GM23338 (cell line): ENCODE measurements at regions not wholly inside any gene's neighbourhood (a gene's known extent, or its start where the extent isn't known, plus 50 kb on each side); places are given as distances from the start of the nearest gene placed in this dataset.

ENCODE experiments used
- CREB1 ChIP-seq: fragments of 250-450 bp; sonication (Bioruptor Pico); IDR thresholded peaks from 2 replicates; pipeline ENCODE4 v1.5.0; 2020; ENCODE audit warnings: low read depth, mild to moderate bottlenecking, moderate library complexity
- EZH2 ChIP-seq: fragments of 200-600 bp; sonication (generic); IDR thresholded peaks from one replicate; pipeline ENCODE4 v1.8.0; 2017; ENCODE audit warnings: antibody characterized with exemption, mild to moderate bottlenecking, low read depth; ENCODE audit not compliant: unreplicated experiment
- EZH2phosphoT487 ChIP-seq: fragments of 200-600 bp; sonication (generic); IDR thresholded peaks from one replicate; pipeline ENCODE4 v1.8.1; 2018; ENCODE audit warnings: antibody characterized with exemption; ENCODE audit not compliant: unreplicated experiment
- JUNB ChIP-seq: IDR thresholded peaks from one replicate; pipeline ENCODE4 v1.6.1; 2016; ENCODE audit warnings: antibody characterized with exemption; ENCODE audit not compliant: unreplicated experiment
- POLR2AphosphoS5 ChIP-seq: IDR thresholded peaks from 2 replicates; pipeline ENCODE4 v1.6.1; 2016; ENCODE audit warnings: antibody characterized with exemption, low read depth
- ZNF331 ChIP-seq: fragments of 250-450 bp; sonication (Bioruptor Pico); IDR thresholded peaks from 2 replicates; pipeline ENCODE4 v1.5.0; 2020; ENCODE audit warnings: low read depth, mild to moderate bottlenecking, moderate library complexity
- TF ChIP-seq, protein P1 (sequence below), 2 experiments: fragments of 200-600 bp in 1 of 2; sonication (generic) in 1 of 2; conservative IDR thresholded peaks; 2 replicates each; pipeline versions ENCODE4 v1.5.1 to v1.6.1; 2016 to 2017; ENCODE audit warnings: antibody characterized with exemption in 2 of 2, low read depth in 2 of 2, mild to moderate bottlenecking in 2 of 2, moderate library complexity in 1 of 2
- TF ChIP-seq, protein P2 (sequence below): IDR thresholded peaks from one replicate; pipeline ENCODE4 v1.6.1; 2018; ENCODE audit warnings: antibody characterized with exemption; ENCODE audit not compliant: unreplicated experiment

DNA sequence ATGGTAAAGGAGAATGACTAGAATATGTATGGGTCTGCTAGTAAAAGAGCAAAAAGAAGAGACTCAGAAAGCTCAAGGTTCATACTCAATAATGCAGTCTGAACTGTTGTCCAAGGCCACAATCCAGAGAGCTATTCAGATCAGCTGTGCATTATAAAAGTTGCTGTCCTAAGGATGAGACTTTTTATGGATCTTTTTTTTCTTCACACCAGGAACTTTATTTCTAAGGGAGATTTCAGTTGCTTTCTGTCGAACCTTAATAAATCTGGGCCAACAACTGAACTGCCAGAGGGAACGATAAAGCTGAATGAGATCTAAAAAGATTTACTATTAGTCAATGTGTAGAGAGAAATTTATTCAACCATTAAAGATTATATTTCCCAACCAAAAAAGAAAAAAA, 948.3 kb upstream of the NOVA1 start:
- TF ChIP-seq, protein P1, sequence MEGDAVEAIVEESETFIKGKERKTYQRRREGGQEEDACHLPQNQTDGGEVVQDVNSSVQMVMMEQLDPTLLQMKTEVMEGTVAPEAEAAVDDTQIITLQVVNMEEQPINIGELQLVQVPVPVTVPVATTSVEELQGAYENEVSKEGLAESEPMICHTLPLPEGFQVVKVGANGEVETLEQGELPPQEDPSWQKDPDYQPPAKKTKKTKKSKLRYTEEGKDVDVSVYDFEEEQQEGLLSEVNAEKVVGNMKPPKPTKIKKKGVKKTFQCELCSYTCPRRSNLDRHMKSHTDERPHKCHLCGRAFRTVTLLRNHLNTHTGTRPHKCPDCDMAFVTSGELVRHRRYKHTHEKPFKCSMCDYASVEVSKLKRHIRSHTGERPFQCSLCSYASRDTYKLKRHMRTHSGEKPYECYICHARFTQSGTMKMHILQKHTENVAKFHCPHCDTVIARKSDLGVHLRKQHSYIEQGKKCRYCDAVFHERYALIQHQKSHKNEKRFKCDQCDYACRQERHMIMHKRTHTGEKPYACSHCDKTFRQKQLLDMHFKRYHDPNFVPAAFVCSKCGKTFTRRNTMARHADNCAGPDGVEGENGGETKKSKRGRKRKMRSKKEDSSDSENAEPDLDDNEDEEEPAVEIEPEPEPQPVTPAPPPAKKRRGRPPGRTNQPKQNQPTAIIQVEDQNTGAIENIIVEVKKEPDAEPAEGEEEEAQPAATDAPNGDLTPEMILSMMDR (conservative IDR thresholded peaks at IDR 0.05; ENCODE audit: low read depth in 2 of 2): no peak
- TF ChIP-seq EZH2: no peak
- no peak for TF ChIP-seq EZH2phosphoT487
- no peak for TF ChIP-seq POLR2AphosphoS5
- no peak for TF ChIP-seq CREB1 (CRISPR knock-in tag)
- TF ChIP-seq, protein P2, sequence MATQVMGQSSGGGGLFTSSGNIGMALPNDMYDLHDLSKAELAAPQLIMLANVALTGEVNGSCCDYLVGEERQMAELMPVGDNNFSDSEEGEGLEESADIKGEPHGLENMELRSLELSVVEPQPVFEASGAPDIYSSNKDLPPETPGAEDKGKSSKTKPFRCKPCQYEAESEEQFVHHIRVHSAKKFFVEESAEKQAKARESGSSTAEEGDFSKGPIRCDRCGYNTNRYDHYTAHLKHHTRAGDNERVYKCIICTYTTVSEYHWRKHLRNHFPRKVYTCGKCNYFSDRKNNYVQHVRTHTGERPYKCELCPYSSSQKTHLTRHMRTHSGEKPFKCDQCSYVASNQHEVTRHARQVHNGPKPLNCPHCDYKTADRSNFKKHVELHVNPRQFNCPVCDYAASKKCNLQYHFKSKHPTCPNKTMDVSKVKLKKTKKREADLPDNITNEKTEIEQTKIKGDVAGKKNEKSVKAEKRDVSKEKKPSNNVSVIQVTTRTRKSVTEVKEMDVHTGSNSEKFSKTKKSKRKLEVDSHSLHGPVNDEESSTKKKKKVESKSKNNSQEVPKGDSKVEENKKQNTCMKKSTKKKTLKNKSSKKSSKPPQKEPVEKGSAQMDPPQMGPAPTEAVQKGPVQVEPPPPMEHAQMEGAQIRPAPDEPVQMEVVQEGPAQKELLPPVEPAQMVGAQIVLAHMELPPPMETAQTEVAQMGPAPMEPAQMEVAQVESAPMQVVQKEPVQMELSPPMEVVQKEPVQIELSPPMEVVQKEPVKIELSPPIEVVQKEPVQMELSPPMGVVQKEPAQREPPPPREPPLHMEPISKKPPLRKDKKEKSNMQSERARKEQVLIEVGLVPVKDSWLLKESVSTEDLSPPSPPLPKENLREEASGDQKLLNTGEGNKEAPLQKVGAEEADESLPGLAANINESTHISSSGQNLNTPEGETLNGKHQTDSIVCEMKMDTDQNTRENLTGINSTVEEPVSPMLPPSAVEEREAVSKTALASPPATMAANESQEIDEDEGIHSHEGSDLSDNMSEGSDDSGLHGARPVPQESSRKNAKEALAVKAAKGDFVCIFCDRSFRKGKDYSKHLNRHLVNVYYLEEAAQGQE: no peak
- TF ChIP-seq ZNF331 (CRISPR knock-in tag): no peak
- TF ChIP-seq JUNB: no peak
